Inflammatory macrophage treated with lipopolysaccharide for 4 hours (primary cell): ENCODE measurements at regions not wholly inside any gene's neighbourhood (a gene's known extent, or its start where the extent isn't known, plus 50 kb on each side); places are given as distances from the start of the nearest gene placed in this dataset.

ENCODE experiments used
- DNase-seq: peaks from one replicate; pipeline ENCODE4 v3.0.0-alpha.2; 2020

DNA sequence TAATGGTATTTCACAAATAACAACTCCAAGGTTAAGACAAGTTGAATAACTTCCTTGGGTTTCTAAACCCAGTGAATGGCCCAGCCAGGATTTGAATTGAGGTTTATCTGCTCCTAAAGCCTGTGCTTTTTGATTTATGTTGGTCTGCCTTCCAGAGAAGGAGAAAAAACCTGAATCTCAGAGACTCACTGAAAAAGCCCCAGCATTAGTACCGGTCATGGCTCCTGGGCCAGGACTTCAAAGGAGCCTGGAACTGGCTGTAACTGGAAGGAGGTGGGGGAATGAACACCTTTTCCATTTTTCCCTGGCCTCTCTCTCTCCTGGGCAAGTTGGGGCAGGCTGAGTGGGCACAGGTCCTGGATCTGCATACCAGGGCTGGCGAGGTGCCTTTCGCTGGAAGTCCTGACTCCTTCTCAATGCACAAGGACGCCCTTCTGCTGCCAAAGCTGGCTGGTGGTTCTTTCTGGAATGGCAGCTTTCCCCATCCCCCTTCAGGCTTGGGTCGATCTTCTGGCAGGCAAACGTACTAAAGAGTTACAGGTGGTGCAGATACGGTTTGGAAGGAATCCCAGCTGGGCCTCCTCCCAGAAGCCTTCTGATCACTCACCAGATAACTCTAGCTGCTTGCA is 268.2 kb downstream of the PTEN start:
- no peak for DNase-seq

GRCh38 chr10:88136712-88137111 is 273.3 kb downstream of the PTEN start:
- no peak for DNase-seq

DNA sequence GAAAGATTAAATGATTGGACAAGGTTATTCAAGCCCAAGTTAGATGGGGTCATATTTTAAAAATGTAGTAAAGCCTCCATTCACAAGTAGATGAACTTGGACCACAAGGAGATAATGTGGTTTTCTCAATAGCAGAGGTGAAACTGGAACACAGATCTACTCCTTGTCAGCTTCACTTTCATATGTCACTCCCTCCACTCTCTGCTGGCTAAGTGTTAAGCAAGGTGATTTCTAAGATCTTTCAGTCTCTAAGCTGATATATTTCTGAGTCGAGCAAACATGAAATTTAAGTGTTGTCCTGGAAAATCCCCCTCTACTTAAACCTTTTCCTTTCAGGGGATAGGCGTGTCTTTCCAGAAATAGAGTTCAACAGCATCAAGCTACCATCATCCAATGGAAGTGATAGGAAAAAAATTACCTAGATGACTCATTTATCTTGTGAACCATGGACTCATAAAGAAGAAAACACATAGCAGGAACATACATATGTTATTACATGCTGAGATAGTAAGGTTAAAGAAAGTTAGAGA is 275.0 kb downstream of the PTEN start:
- no peak for DNase-seq

- DNase-seq, result no peak
These were observed 283.8 kb downstream of the PTEN start for GRCh38 chr10:88147000-88147798.

- DNase-seq, result no peak
These were observed 286.5 kb downstream of the PTEN start for GRCh38 chr10:88149906-88150305.

GRCh38 chr10:88150339-88150738 is 286.9 kb downstream of the PTEN start:
- DNase-seq, result peak; percentile 73

GRCh38 chr10:88152728-88153133 is 289.3 kb downstream of the PTEN start:
- peak; percentile 74 for DNase-seq

GRCh38 chr10:88154596-88155250 is 291.3 kb downstream of the PTEN start:
- no peak for DNase-seq

DNA sequence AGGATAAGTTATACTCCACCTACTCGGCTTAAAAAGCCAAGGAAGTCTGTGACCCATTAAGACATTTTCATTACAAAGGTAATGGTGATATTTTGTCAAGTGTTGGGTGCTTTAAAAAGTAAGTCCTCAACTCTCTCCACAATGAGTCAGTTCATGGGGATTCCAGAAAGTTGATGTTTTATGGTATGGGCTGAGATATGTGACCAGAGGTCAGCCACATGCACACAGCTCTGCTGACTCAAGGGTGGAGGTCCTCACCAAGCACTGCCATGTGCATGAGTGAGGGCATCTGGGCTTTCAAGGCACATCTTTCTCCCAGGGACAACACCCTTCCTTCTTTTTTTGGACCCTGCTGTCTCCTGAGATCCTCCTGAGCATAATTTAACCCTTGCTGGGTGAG is 292.9 kb downstream of the PTEN start:
- DNase-seq, result no peak

- peak; percentile 72 for DNase-seq
These were observed 294.6 kb downstream of the PTEN start for GRCh38 chr10:88157981-88158465.

DNA sequence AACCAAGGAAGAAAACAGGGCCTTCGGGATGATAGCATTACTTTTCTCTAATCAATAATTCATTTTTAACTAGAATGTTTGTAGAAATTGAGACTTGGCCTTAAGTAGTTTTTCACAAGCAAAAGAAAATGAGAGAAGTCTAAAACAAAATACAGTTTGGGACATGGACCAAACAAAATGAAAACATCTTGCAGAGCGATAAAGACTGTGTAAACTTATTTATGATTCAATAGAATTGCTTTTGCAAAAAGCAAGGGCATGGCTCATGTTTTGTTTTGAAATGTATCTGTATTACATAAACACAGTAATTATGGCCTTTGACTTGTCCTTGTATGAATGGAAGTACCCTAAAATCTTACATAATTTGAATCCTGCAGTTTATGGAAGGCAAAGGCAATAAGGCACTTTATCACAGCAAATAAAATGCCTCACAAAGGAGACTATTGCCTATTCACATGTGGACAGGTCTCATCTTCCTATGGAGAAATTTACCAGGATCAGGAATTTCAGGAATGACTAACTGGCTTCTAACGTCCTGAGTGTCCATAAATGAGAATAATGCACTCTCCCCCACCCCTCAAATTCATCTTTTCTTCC is 295.2 kb downstream of the PTEN start:
- peak; percentile 10 for DNase-seq

DNA sequence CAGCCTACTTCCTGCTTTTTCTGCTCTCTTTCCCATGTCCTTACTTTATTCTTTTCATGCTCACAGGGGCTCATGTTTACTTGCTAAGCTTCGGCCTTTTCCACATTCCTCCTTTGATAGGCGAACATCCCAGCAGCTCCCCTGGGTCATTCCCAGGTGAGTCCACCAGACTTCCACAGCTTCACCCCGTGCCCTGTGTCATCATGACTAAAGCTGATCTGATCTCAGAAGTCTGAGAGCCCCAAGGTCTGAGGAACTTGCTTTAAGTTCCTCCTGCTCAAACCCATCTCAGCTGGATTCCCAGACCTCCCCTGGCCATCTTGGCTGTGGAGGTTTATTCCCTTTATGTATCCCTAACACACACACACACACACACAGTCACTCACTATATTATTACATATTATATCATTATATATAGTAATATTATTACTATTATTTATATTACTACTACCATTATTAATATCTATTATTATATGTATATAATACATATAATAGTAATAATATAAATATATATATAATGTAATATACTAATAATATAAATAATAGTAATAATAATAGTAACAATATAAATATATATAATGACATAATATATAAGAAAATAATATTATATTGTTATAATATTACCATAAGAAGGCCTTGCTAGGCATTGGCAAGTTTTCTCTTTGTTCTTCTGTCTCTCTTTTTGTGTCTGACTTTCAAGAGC is 295.9 kb downstream of the PTEN start:
- DNase-seq, result peak; percentile 24

DNA sequence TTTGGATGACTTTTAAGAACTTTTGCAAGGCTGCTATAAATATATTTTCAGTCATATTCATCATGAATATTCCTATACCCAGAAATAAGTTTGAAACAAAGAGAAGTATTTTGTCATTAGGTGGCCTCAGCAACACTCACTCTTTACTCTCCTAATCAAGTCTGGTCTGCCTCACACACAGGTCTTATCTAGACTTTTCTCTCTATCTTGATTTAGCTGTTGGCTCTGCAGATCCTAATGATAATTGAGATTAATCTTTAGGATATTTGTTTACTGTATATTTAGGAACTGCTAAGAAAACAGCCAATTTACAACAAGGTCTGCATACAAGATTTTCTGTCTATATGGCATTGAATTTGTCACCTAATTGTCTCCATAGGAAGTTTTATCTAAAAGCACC is 297.6 kb downstream of the PTEN start:
- no peak for DNase-seq

- DNase-seq, result no peak
These were observed 298.3 kb downstream of the PTEN start for GRCh38 chr10:88161756-88162155.

DNA sequence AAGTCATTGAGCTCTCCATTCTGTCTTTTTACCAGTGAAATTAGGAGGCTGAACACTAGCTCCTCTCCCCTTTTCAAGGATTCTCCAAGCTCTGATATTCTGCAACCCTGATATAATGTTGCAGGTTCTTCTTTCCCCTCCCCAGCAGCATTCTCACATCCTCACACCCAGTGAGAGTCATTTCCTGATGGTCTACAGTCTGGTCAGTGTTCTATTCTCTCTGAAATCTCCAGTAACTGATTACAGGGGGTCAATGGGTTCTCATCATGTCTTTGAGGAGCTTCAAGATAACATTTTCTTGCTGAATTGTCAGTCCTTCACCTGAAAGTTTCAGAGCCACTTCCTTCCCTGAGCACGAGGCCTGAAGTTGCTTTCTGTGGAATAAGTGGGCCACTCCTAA is 299.4 kb downstream of the PTEN start:
- DNase-seq, result peak; percentile 51

DNA sequence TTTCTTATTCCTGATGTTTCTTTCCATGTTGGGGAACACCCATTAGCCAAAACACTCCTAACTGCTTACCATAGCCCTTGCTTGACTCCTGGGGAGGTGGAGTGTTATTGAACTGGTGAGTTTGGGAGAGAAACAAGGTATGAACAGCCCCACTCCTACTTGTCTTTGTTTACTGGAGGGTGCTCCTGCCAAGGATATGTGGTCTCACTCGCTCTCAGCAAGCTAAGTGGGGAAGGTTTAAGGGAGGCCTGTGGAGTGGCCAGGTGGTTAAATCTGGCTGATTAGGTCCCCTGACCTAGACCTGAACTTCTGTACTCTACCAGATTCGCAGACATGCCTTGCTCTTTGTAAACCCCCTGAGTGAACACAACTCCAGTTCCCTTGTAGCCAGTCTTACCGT is 300.1 kb downstream of the PTEN start:
- no peak for DNase-seq

GRCh38 chr10:88164471-88164870 is 301.0 kb downstream of the PTEN start:
- DNase-seq, result no peak

DNA sequence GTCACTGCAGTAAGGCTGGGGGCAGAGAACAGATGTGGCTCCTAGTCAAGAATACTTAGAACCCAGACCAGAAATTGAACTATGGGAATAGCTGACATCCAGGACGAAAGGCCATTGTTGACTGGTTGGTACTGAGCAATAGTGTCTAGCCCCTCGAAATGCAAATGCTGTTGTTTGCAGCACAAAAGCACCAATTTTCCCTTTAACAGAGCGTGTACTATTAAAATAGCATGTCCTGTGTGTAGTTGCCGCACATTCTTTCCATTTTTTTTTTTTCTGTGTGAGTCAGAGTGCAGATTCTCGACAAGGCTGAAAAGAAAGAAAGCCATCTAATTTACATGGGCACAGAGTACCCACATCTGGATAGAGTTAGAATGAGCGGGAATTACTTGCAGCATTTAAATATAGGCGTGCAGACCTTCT is 302.4 kb downstream of the PTEN start:
- DNase-seq, result no peak

DNA sequence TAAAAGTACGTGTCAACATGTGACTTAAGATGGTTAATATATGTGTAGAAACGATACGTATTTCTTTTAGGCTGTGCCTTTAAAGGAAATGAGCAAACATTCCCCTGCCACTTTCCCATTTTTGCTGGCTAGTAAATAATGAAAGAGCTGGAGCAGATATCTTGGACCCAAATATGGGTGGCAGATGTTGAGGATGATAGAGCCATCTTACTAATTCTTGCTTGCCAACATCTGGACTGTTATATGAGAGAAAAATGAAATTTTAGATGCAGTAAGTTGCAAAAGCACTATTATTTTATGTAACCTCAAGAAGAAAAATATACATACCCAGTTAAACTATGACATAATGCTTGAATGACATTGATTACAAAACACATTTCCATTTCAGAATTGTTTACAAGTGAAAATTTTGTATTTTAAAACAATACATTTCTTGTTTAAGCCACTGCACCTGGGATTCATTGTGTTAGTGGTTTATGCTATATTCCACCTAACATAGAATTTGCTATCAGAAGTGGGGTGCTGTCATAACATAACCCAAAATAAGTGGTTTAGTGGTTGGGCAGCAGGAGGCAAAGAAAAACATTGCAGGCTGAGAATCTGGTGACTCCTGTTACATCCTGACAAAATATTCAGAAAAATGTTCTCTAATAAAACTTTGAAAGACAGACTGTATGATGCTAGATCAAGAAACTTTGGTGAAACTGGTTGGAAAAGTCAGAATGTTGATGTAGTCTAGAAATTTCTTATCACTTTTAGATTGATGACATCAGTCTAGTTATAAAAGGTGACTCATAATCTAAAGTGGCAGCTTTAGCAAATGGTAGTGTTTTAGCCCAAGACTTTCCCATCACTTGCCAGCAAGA is 305.0 kb downstream of the PTEN start:
- no peak for DNase-seq

GRCh38 chr10:88169037-88169319 is 305.6 kb downstream of the PTEN start:
- no peak for DNase-seq

DNA sequence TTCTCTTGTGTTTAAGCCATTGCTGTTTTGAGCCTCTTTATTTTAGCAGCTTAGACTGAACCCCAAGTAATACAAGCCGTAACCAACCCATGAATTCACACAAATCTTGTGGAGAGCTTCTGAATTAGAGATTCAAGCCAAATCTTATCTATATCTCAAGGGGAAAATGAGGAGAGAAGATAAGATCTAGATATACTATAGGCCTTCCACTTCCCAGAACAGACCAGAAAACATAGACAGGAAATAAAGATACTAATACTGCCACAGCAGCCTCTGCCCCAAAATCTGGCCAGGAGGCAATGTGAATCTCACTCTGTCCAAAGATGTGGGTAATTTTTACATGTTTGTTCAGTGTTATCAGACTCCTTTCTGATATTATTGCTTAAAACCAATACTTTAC is 307.2 kb downstream of the PTEN start:
- no peak for DNase-seq

DNA sequence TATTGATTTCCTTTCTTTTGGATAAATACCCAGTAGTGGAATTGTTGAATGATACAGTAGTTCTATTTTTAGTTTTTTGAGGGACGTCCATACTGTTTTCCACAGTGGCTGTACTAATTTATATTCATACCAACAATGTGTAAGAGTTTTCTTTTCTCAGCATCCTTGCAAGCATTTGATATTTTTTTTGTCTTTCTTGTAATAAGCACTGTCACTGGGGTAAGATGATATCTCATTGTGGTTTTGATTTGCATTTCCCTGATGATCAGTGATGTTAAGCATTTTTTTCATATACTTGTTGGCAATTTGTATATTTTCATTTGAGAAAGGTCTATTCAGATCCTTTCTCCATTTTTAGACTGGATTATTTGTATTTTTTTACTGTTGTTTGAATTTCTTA is 308.7 kb downstream of the PTEN start:
- DNase-seq, result no peak
